AG08395 (cell line): ENCODE measurements at regions not wholly inside any gene's neighbourhood (a gene's known extent, or its start where the extent isn't known, plus 50 kb on each side); places are given as distances from the start of the nearest gene placed in this dataset.

Experiments
- DNase-seq: peaks from one replicate; pipeline ENCODE4 v3.0.0; 2012; ENCODE audit warnings: mixed read lengths, low spot score

DNA sequence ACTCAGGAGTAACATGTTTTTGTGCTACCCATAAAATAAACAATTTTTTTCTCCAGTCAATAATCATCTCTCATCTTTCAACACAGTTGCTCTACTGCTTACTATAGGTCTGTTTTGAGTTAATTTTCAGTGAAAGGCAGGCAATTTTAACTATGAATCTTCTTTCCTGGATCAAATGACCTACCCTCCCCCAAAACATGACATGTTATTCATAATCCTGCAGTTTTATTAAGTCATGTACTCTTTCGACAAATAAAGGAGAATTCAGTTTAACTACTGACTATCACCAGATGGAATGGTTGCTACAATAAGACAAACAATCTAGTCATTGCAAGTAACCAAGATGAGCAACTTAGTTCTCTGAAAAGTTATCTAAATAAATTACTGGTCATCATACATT is 106.0 kb upstream of the FAR2 start:
- DNase-seq: peak; percentile 41

DNA sequence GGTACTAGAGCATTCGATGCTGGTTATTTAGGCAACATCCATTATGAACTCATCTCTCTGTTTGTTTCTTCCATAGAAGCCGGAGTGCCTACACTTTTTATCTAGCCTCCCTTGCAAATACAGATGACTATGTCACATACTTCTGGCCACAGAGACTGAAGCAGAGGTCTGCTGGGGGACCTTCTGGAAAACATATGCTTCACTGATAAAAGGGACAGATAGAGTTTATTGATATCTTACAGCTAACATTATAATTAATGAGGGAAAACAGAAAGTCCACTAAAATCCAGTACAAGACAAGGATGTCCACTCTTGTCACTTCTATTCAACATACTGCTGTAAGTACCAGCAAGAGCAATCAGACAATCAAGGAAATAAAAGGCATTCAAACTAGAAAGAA is 104.3 kb upstream of the FAR2 start:
- DNase-seq: no peak

DNA sequence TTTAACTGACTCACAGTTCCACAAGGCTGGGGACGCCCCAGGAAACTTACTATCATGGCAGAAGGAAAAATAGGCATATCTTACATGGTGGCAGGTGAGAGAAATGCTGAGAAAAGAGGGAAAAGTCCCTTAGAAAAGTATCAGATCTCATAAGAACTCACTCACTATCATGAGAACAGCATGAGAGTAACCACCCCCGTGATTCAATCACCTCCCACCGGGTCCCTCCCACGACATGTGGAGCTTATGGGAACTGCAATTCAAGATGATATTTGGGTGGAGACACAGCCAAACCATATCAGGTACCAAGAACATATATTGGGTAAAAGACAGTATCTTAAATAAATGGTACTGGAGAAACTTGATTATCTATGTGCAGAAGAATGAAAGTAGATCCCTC is 100.3 kb upstream of the FAR2 start:
- no peak for DNase-seq

DNA sequence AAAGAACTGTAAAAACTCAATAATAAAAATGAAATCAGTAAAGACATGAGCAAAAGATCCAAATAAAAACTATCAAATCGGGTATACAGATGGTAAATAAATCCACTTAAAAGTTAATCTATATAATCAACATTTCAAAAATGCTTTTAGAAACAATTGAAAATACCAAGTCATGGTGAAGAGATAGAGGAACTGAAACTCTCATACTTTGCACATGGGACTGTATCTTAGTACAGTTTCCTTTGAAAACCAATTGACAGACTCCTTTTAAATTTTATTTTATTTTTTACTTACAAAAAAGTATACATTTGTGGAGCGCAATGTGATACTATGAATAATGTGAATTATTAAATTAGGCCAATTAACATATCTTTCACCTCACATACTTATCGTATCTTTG is 98.6 kb upstream of the FAR2 start:
- DNase-seq: no peak

DNA sequence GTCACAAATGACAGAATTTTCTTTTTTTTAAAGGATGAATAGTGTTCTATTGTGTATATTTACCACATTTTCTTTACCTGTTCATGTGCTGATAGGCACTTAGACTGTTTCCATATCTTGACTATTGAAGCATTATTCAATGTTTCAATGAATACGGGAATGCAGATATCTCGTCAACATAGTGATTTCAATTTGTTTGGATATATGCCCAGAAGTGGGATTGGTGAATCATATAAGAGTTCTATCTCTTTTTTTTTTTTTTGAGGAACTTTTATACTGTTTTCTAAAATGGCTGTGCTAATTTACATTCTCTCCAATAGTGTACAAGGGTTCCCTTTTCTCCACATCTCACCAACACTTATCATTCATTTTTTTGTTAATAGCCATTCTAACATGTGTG is 97.9 kb upstream of the FAR2 start:
- DNase-seq: no peak

DNA sequence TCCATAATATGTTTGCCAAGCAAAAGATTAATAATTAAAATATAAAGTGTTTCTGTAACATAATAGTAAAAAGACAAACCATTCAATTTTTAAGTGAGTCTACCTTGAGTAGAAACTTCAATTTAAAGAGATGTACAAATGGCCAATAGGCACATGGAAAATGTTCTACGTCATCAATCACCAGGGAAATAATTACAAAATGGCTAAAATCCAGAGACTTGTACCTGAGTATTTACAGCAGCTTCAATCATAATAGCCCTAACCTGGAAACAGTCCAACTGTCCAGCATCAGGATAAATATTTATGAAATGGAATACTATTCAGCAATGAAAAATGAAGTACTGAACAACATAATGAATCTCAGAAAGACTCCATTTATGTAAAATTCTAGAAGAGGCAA is 95.5 kb upstream of the FAR2 start:
- no peak for DNase-seq

DNA sequence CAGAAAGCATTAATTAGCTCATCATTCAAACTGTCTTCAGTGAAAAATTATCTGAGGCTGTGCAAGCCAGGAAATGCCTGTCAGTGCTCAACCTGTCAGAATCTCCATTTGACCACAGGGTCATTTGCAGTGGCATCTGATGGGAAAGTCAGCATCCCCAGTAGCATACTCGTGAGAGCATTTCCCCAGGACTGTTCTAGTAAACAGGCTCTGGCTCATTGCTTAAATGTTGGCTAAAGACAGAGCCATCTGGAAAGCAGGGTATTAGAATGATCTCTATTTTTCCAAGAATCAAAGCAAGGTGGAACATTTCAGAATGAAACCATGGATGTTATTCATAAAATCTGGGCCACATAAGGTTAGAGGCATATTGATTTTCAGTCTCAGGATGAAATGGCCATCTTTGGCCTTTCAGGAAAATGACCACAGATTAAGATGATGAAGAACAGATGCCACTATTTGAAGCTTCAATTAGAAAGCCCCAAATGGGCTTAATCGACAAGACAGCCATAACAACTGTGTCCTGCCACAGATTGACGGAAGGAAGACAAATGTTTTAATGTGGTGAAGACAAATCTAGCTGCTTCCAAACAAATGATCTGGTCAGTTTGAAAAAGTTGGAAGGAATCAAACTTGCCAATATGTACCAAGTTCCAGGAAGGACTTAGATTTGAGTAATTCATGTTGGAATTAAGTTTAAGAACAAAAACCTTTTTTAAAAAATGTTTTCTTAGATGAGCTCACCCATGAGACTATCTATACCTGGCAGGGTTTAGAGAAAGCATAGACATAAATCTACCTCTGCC is 94.0 kb upstream of the FAR2 start:
- no peak for DNase-seq

DNA sequence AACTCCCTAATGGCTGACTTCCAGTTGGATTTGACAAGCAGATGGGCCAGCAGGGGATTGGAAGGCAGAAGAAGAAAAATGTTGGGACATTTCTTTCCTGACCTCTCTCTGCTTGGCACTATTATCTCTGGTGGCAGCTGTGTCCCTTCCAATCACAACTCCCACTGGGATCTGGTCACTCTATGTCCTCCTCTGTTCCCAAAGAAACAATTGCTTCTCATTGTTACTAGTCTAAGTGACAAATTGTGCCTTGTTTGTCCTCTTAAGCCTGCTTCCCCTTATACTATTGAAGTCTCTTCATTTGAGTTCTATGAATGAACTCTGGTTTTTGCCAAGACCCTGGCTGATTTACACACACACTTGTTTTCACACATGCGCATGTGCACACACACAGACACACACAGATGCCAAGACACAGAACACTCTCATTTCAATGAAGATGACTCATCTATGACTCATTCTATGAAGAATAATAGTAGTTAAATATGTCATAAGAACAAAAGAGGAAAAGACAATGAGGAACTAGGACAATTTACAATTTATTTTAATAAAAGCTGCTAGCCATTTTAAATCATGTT is 83.0 kb upstream of the FAR2 start:
- peak; percentile 30 for DNase-seq

DNA sequence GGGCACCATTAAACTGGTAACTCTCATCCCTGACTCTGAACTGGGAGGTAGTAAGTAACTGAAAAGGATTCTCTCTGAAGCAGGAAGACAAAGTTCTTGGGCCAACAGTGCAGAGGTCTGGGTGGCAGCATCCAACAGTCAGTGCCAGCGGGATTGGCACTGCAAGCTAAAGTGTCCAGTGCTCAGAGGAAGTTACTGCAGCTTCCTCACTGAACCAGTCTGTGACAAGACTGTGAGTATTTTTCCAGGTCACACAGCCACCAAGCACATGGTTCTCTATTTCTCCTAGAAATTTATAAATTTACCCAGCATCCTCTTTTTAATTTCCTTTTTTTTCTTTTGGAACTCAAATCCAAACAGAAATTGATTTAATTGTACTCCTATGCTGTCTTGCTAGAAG is 81.6 kb upstream of the FAR2 start:
- DNase-seq: no peak

DNA sequence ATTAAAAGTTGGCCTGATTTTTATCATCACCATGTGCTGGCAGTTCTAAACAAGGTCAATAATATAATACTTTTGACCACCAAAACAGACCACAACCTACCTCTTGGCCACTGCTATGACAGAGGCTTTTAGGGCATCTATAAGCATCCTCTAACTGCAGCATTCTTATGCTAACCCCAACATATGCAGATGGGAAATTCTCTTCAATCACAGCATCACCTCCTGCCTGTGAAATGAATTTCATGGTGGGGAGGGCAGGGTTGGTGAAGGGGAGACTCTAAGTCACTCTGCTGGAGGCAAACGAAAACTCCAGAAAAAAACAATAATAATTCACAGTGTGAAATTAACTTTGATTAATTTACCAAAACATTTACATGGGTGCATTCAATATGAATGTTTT is 78.8 kb upstream of the FAR2 start:
- DNase-seq: no peak

DNA sequence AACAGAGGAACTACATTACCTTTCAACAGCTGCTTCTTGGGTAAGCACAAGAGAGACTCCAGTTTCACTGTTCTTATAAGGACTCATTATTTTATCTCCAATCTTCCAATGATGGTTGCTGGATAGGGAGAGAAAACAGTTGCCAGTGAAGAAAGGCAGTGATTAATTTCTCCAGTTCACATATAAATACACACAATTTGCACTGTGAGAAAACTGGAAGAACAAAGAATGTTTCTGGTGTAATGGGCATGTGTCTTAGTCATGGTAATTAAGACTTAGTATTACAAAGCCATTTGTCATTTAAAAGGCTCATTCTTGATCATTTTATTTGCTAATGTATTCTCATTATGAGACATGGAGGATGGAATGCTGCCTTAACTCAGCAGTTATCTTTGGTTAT is 78.0 kb upstream of the FAR2 start:
- DNase-seq: no peak

DNA sequence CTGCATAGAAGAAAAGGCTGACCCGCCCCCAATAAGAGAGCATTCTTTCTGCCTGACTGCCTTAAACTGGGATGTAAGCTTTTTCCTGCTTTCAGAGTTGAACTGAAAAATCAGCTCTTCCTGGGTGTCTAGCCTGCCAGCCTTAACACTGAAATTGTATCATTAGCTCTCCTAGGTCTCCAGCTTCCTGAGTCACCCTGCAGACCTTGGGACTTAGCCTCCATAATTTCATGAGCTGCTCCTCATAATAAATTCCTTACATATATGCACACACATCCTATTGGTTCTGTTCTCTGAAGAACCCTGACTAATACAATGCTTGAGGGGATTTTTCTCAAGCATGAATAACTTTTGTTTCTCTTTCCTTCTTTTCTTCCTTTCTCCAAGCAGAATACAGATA is 76.4 kb upstream of the FAR2 start:
- DNase-seq: no peak

DNA sequence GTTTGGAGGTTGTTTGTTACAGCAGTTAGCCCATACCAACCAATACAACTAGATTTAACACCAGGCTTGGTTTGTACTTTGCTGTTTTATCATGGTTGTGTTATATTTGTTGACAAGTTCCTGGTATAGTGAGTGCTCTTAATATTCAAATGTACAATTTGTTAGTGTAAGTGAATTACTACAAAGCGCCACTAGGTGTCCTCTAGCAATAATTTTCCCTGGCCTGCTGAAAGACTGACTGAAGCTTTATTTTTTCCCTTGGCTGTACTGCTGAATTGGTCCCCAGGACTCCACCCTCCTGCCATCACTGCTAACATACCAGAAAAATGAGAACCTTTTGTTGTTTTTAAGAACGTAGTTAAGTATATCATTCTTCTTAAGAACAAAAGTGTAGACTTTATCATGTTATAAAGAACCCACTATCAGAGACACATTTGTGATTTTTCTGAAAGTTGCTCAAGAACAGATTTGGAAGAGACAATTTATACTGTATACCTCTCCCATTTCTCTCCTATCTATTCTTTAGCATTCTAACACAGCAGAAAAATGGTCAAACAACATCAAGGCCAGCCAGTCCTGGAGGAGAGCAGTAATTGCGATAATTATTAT is 75.3 kb upstream of the FAR2 start:
- DNase-seq: peak; percentile 53

DNA sequence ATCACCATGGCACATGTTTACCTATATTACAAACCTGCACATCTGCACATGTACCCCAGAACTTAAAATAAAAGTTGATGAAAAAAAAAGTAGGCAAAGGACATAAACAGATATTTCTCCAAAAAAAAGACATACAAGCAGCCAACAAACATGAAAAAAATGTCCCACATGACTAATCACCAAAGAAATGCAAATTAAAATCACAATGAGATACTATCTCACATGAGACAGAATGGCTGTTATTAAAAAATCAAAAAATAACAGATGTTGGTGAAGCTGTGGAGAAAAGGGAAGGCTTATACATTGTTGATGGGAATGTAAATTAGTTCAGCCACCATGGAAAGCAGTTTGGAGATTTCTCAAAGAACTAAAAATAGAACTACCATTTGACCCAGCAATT is 68.0 kb upstream of the FAR2 start:
- DNase-seq: no peak

DNA sequence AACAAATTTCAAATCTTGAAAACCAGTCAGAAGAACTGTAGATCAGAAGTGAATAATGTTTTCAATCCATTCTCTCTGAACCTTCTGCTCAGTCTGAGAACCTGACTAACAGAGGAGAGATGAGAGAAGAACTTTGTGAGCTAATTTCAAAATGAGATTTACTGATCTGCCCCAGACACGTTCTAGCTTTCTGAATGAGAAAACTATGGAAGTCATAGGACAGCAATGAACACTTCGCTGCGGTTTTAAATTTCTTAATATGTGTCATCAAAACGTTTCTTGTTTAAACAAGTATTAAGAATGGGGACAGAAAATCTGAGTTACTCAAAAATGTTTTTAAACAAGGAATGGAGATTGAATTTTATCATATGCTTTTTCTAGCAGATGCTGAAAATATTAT is 66.6 kb upstream of the FAR2 start:
- DNase-seq: no peak

DNA sequence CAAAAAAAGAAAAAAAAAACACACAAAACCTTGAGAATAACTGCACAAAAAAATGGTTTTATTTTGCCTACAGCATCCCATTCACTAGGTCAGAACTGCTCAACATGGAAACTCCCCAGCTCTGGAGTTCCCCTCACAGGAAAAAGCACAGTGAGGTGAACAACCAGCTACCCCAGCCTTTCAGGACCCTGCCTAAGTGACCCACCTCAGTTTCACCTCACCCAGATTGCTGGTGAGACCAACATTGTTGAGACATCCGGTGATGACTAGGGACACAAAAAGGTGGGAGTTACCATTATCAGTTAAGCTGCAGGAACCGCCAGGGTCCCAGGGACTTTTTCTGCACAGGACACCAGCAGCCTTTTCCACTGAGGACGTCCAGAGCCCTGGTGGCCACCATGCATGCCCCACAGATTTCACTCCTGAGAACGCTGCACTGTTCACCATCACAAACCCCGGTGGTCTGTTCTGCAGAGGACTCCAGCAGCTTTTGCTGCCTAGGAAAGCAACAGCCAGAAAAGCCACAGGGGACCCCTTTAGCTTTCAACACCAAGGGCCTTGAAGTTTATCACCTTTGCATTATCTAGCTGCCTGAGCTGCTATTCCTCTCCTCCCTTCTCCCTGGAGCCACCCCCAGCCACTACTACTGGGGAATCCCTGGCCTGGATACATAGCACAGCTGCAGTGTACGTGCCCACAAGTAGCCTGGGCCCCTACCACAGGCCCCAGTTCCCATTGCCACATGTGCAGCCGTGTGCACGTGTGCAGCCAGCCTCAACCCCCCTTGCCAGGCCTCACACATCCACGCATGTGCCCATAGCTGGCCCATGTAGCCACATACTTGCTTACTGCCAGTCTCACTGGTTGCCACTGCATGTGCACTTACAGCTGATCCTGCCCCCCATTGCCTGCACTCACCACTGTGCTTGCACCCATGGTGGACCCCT is 62.5 kb upstream of the FAR2 start:
- DNase-seq: no peak

DNA sequence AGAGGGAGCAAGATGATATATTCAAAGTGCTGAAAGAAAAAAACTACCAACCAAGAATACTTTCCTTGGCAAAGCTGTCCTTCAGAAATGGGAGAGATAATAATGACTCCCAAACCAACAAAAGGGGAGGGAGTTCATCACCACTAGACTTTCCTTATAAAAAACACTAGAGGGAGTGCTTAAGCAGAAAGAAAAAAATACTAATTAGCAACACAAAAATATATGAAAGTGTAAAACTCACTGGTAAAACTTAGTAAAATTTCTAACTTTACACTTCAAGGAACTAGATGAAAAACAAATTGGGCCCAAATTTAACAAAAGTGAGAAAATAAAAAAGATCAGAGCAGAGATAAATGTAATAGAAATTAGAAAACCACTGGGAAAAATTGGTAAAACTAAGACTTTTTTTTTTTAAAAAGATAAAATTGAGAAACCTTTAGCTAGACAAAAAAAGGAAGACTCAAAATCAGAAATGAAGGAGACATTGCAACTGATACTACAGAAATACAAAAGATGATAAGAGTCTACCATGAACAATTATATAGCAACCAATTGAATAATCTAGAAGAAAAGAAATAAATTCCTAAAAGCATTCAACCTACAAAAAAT is 60.4 kb upstream of the FAR2 start:
- peak; percentile 28 for DNase-seq
